Endothelial cell of umbilical vein (primary cell): ENCODE measurements at regions not wholly inside any gene's neighbourhood (a gene's known extent, or its start where the extent isn't known, plus 50 kb on each side); places are given as distances from the start of the nearest gene placed in this dataset.

Source experiments
- BruUV-seq: library from RNA; stranded (reverse); fragments of 400-500 nt; replicated peaks from 2 replicates; lab custom pipeline; 2021; lab: Mats Ljungman, UMichigan
- CTCF ChIA-PET: fragments of 300-600, 350-600 bp; sonication (Branson Sonifier 250); formaldehyde crosslinking; loops from one replicate; lab custom pipeline; 2021; ENCODE audit warnings: antibody characterized with exemption, inconsistent platforms; lab: Charles Lee
- POLR2A ChIA-PET: fragments of 300-600, 350-600 bp; sonication (Branson Sonifier 250); formaldehyde crosslinking; loops from one replicate; lab custom pipeline; 2021; ENCODE audit warnings: antibody characterized with exemption, inconsistent platforms; lab: Charles Lee
- DNase-seq: peaks from one replicate; pipeline ENCODE4 v3.0.0-alpha.2; 2011; ENCODE audit warnings: low read depth, low spot score
- FAIRE-seq: peaks from 2 replicates; lab custom pipeline; 2011; peaks lifted over from hg19 to GRCh38; lab: Jason Lieb, UNC
- H2AFZ ChIP-seq: 2 replicates; pipeline ENCODE4 v1.6.0; 2012; ENCODE audit warnings: low read depth, low read length, control low read depth, inconsistent platforms
- H3K27ac ChIP-seq: 2 replicates; pipeline ENCODE4 v1.5.1; 2011; ENCODE audit warnings: low read depth, mild to moderate bottlenecking, control low read depth, low read length, moderate library complexity; ENCODE audit not compliant: insufficient read depth
- H3K27me3 ChIP-seq, 2 experiments: 2 replicates each; pipeline versions ENCODE4 v1.6.0 to v1.6.1; 2011; ENCODE audit warnings: low read length in 2 of 2, mixed read lengths in 1 of 2; ENCODE audit not compliant: control insufficient read depth in 2 of 2, insufficient read depth in 2 of 2
- H3K36me3 ChIP-seq, 2 experiments: 2 replicates in 1 of 2; 3 replicates in 1 of 2; pipeline ENCODE4 v1.5.1; 2011; ENCODE audit warnings: low read length in 2 of 2, mild to moderate bottlenecking in 1 of 2, moderate library complexity in 1 of 2; ENCODE audit not compliant: control insufficient read depth in 2 of 2, insufficient read depth in 2 of 2; ENCODE audit errors: extremely low read depth in 1 of 2
- H3K4me1 ChIP-seq: 3 replicates; pipeline ENCODE4 v1.5.1; 2011; ENCODE audit warnings: mild to moderate bottlenecking, low read length; ENCODE audit not compliant: control insufficient read depth, insufficient read depth; ENCODE audit errors: extremely low read depth
- H3K4me2 ChIP-seq: 2 replicates; pipeline ENCODE4 v1.6.1; 2011; ENCODE audit warnings: low read length, control low read depth, mixed read lengths; ENCODE audit not compliant: insufficient read depth
- H3K4me3 ChIP-seq, 3 experiments: fragments of 200-600 bp in 1 of 3; sonication (generic), shearing (Covaris generic) in 1 of 3; replicated peaks in 1 of 3; 2 replicates each; pipeline ENCODE4 v1.5.1; 2011 to 2016; ENCODE audit warnings: control low read depth in 3 of 3, low read length in 3 of 3, mild to moderate bottlenecking in 2 of 3, inconsistent platforms in 1 of 3, low read depth in 1 of 3, moderate library complexity in 1 of 3; ENCODE audit not compliant: insufficient read depth in 1 of 3
- H3K79me2 ChIP-seq: 2 replicates; pipeline ENCODE4 v1.6.0; 2012; ENCODE audit warnings: low read length, inconsistent platforms; ENCODE audit not compliant: control insufficient read depth, insufficient read depth
- H3K9ac ChIP-seq: replicated peaks from 2 replicates; pipeline ENCODE3; 2011; ENCODE audit warnings: low read length, control low read depth; ENCODE audit not compliant: insufficient read depth; ENCODE audit errors: extremely low read depth
- H3K9me1 ChIP-seq: replicated peaks from 3 replicates; pipeline ENCODE4 v1.6.0; 2011; ENCODE audit warnings: mild to moderate bottlenecking, low read length; ENCODE audit not compliant: control insufficient read depth, insufficient read depth; ENCODE audit errors: extremely low read depth
- H3K9me3 ChIP-seq: replicated peaks from 2 replicates; pipeline ENCODE4 v1.5.1; 2012; ENCODE audit warnings: low read length, inconsistent platforms; ENCODE audit not compliant: control insufficient read depth, insufficient read depth
- H4K20me1 ChIP-seq: replicated peaks from 2 replicates; pipeline ENCODE3; 2011; ENCODE audit warnings: mild to moderate bottlenecking, low read length; ENCODE audit not compliant: control insufficient read depth, insufficient read depth; ENCODE audit errors: extremely low read depth
- EZH2 ChIP-seq: IDR thresholded peaks from 2 replicates; pipeline ENCODE4 v1.6.1; 2012; ENCODE audit warnings: borderline replicate concordance, low read depth, mild to moderate bottlenecking, moderate library complexity, low read length, inconsistent platforms; ENCODE audit not compliant: severe bottlenecking
- FOS ChIP-seq: IDR thresholded peaks from 2 replicates; pipeline ENCODE4 v1.6.1; 2011; ENCODE audit warnings: mild to moderate bottlenecking, low read length, moderate library complexity, borderline replicate concordance; ENCODE audit not compliant: insufficient read depth
- GATA2 ChIP-seq: IDR thresholded peaks from 2 replicates; pipeline ENCODE4 v1.7.0; 2011; ENCODE audit warnings: low read depth, mild to moderate bottlenecking, moderate library complexity, mixed read lengths, low read length; ENCODE audit not compliant: insufficient read length, insufficient read depth
- JUN ChIP-seq: IDR thresholded peaks from 2 replicates; pipeline ENCODE4 v1.6.1; 2011; ENCODE audit warnings: borderline replicate concordance, low read depth; ENCODE audit not compliant: insufficient read length, insufficient read depth
- MYC ChIP-seq: IDR thresholded peaks from one replicate; pipeline ENCODE4 v1.6.1; 2011; ENCODE audit warnings: mild to moderate bottlenecking, low read depth, low read length
- POLR2A ChIP-seq: IDR thresholded peaks from 2 replicates; pipeline ENCODE4 v1.6.1; 2012; ENCODE audit warnings: low read depth, mild to moderate bottlenecking, control low read depth, low read length
- POLR2AphosphoS5 ChIP-seq: IDR thresholded peaks from 2 replicates; pipeline ENCODE4 v1.6.1; 2012; ENCODE audit warnings: low read depth, mild to moderate bottlenecking, control low read depth, low read length, moderate library complexity; ENCODE audit not compliant: insufficient read depth
- dilution Hi-C: fragments of 300-500 bp; cut with MboI; formaldehyde crosslinking; loops from one replicate; pipeline ENCODE4 v1.15.0; 2019; ENCODE audit warnings: low sequenced_read_pairs; ENCODE audit not compliant: extremely low pct_ligation_motif_present
- intact Hi-C: fragments of 100-400 bp; cut with micrococcal nuclease; formaldehyde crosslinking; loops from one replicate; pipeline ENCODE4 v1.10.0; 2022
- TF ChIP-seq, protein P1 (sequence below): IDR thresholded peaks from 2 replicates; pipeline ENCODE4 v1.6.1; 2011; ENCODE audit not compliant: insufficient read depth, insufficient read length
- TF ChIP-seq, protein P2 (sequence below), 2 donors: IDR thresholded peaks; 1 replicate in 1 of 2; 2 replicates in 1 of 2; pipeline ENCODE4 v1.5.1; 2011; ENCODE audit warnings: low read length in 2 of 2, mild to moderate bottlenecking in 2 of 2, moderate library complexity in 2 of 2, control low read depth in 1 of 2, inconsistent platforms in 1 of 2, low read depth in 1 of 2; ENCODE audit not compliant: insufficient read depth in 1 of 2; ENCODE audit errors: extremely low read depth in 1 of 2

DNA sequence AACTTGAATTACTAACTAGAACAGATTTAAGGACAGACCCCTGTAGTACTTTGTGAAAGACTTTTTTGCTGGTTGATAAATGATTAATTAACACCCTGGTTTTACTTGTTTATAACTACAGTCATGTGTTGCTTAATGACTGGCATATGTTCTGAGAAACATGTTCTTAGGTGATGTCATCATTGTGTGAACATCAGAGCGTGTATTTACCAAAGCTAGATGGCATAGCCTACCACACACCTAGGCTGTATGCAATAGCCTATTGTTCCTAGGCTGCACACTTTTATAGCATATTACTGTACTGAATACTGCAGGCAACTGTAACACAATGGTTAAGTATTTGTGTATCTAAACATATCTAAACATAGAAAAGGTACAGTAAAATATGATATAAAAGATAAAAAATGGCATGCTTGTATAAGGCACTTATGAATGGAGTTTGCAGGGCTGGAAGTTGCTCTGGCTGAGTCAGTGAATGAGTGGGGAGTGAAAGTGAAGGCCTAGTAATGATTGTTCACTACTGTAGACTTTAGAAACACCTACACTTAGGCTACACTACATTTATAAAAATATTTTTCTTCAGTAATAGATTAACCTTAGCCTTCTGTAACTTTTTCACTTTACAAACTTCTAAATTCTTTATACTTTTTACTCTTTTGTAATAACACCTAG is 260.3 kb downstream of the KCNRG start:
- TF ChIP-seq POLR2AphosphoS5 (no peak), FOS (no peak), POLR2A (no peak), GATA2 (no peak), MYC (no peak), EZH2 (no peak), JUN (no peak)
- TF ChIP-seq, protein P1, sequence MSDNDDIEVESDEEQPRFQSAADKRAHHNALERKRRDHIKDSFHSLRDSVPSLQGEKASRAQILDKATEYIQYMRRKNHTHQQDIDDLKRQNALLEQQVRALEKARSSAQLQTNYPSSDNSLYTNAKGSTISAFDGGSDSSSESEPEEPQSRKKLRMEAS = no peak
- TF ChIP-seq, protein P2, sequence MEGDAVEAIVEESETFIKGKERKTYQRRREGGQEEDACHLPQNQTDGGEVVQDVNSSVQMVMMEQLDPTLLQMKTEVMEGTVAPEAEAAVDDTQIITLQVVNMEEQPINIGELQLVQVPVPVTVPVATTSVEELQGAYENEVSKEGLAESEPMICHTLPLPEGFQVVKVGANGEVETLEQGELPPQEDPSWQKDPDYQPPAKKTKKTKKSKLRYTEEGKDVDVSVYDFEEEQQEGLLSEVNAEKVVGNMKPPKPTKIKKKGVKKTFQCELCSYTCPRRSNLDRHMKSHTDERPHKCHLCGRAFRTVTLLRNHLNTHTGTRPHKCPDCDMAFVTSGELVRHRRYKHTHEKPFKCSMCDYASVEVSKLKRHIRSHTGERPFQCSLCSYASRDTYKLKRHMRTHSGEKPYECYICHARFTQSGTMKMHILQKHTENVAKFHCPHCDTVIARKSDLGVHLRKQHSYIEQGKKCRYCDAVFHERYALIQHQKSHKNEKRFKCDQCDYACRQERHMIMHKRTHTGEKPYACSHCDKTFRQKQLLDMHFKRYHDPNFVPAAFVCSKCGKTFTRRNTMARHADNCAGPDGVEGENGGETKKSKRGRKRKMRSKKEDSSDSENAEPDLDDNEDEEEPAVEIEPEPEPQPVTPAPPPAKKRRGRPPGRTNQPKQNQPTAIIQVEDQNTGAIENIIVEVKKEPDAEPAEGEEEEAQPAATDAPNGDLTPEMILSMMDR (IDR thresholded peaks at IDR 0.05; ENCODE audit: extremely low read depth in 1 of 2, insufficient read depth in 1 of 2, low read depth in 1 of 2, low read length in 2 of 2) = no peak
- DNase-seq (no peak), FAIRE-seq (no peak)
- Histone ChIP-seq H2AFZ (no peak overlapping the region), H3K9me3 (no peaks in the 10 kb centered on the region), H3K4me1 (no peaks in the 10 kb centered on the region), H3K27ac (no peak overlapping the region), H3K27me3 (peaks cover 0 to 2% of the 10 kb centered on the region in 2 experiments), H3K79me2 (no peaks in the 10 kb centered on the region), H3K4me2 (no peak overlapping the region), H3K9me1 (no peaks in the 10 kb centered on the region), H3K4me3 (no peak overlapping the region), H3K9ac (no peak overlapping the region), H4K20me1 (no peaks in the 10 kb centered on the region), H3K36me3 (no peaks in the 10 kb centered on the region)
- CTCF ChIA-PET = no interaction called here
- POLR2A ChIA-PET = no interaction called here
- dilution Hi-C loops = no loop called here
- intact Hi-C loops = no loop called here
- no TSS peak for BruUV-seq
